Activated naive CD4-positive, alpha-beta T cell treated with anti-CD3 and anti-CD28 coated beads, Interleukin-2, amount 50 U/mL, for 24 hours (primary cell): ENCODE measurements at regions not wholly inside any gene's neighbourhood (a gene's known extent, or its start where the extent isn't known, plus 50 kb on each side); places are given as distances from the start of the nearest gene placed in this dataset.

Source experiments
- H3K27ac Mint-ChIP-seq: one replicate; pipeline ENCODE4 v1.8.0; 2021; ENCODE audit warnings: mild to moderate bottlenecking, mixed read lengths
- H3K27me3 Mint-ChIP-seq: one replicate; pipeline ENCODE4 v1.8.0; 2021; ENCODE audit warnings: mixed read lengths
- H3K36me3 Mint-ChIP-seq: one replicate; pipeline ENCODE4 v1.8.0; 2021; ENCODE audit warnings: mixed read lengths
- H3K4me1 Mint-ChIP-seq: one replicate; pipeline ENCODE4 v1.8.0; 2021; ENCODE audit warnings: mixed read lengths
- H3K4me3 Mint-ChIP-seq: one replicate; pipeline ENCODE4 v1.8.0; 2021; ENCODE audit warnings: mild to moderate bottlenecking, mixed read lengths
- H3K9me3 Mint-ChIP-seq: one replicate; pipeline ENCODE4 v1.8.0; 2021; ENCODE audit warnings: mixed read lengths

DNA sequence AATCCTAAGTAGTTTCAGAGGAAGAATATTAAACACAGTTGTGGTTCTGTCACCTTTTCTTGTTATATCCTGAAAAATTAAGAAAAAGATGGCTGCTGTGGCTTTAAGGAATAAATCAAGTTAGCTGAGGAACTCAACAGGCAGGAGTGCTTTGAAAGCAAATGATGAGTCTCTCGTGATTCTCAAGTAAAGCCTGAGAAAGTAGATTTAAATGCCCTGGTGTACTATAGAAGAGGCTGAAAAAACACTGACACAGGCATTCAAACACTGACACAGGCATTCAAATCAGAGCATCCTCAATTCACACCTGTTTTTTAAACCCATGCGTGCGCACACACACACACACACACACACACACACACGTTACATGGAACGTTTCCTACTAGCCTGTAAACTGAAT, 218.6 kb downstream of the OGFRL1 start:
- H3K27ac Mint-ChIP-seq, result no peak overlapping the region
- peaks cover 5% of the 10 kb centered on the region for H3K27me3 Mint-ChIP-seq
- H3K4me1 Mint-ChIP-seq, result no peaks in the 10 kb centered on the region
- H3K36me3 Mint-ChIP-seq, result no peaks in the 10 kb centered on the region
- H3K9me3 Mint-ChIP-seq, result no peaks in the 10 kb centered on the region
- no peak overlapping the region for H3K4me3 Mint-ChIP-seq

DNA sequence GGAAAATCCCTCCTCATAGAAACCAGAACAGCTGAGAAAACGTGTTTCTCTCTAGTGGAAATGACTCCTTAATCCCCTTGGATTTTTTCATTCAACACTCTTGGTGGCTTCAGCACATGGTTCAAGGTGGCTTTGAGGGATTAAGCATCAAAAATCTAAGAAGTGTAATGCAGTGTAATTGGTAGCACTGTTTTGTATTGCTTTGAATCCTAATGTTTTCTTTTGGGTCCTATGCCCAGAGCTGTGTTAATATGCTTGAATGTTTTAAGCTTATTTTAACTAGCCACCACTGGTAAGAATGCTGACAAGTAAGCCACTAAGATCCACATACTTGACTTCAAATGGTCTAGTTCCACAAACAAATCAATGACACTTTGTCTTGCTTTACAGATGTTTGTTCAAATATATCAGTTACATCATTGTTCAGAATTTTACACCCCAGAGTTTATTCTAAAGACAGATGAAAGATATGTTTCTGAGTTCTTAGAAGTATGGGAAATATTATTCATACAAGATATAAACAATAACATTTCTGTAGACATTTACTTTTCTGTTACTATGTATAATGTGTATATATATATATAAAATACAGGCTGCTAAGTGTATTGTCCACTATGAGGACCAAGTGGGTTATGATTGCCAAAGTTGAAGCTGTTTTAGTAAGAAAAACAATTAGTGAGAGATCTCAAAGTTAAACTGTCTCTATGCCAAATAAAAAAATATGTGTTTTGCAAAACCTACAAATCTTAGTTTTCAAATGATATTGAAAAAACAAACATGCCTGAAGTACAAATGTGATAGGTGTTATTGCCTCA, 220.8 kb downstream of the OGFRL1 start:
- no peak overlapping the region for H3K4me3 Mint-ChIP-seq
- H3K27me3 Mint-ChIP-seq, result peaks cover 7% of the 10 kb centered on the region
- no peaks in the 10 kb centered on the region for H3K9me3 Mint-ChIP-seq
- H3K36me3 Mint-ChIP-seq, result no peaks in the 10 kb centered on the region
- no peaks in the 10 kb centered on the region for H3K4me1 Mint-ChIP-seq
- no peak overlapping the region for H3K27ac Mint-ChIP-seq

DNA sequence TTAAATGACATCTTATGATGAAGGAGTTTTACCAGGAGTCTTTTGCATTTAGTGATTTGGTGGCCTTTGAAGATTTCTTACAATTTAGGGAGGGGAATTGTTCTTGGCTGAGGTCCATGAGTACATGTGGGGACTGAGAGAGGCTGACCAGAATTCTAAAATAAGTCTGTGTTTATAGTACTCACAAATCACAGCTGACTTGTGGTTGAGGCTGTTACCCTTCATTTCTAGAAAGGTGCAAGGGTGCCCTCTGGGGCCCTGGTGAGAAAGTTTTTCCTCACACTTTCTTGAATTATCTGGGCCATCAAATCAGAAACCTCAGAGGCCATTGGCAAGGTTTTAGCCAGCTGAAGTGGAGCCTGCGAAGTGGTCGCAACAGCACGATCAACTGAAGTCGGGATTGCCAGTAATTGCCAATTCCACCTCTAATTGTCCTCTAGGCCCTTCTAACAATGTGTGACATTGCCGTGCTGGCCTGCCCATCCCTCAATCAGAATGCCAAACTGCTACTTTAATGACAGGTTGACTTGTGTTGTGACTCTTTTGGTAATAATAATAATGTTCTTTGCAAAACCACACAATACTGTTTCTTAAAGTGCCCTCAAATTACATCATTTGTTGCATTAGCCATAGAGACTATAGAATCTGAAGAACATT, 221.6 kb downstream of the OGFRL1 start:
- Mint-ChIP-seq H3K4me1 (no peaks in the 10 kb centered on the region), H3K27ac (no peak overlapping the region), H3K4me3 (no peak overlapping the region), H3K36me3 (no peaks in the 10 kb centered on the region), H3K9me3 (no peaks in the 10 kb centered on the region), H3K27me3 (peaks cover 7% of the 10 kb centered on the region)

DNA sequence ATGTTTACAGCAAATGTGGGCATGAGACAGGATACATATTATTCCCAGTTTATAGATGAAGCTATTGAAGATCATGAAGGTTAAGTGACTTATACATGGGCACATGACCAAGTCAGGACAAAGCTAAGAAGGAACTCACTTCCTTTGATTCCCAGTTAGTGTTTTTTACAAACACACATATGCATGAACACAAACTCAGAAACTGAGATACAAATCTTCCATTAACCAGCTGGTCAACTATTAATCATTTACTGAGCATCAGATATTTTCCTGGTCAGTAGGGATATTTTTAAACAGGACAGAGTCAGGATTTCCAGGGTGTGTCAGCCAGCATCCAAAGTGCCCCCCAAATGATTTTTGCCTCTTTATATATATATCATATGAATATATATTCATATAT, 222.2 kb downstream of the OGFRL1 start:
- Mint-ChIP-seq H3K4me1 (no peaks in the 10 kb centered on the region), H3K9me3 (no peaks in the 10 kb centered on the region), H3K4me3 (no peak overlapping the region), H3K27ac (no peak overlapping the region), H3K36me3 (no peaks in the 10 kb centered on the region), H3K27me3 (peaks cover 7% of the 10 kb centered on the region)

DNA sequence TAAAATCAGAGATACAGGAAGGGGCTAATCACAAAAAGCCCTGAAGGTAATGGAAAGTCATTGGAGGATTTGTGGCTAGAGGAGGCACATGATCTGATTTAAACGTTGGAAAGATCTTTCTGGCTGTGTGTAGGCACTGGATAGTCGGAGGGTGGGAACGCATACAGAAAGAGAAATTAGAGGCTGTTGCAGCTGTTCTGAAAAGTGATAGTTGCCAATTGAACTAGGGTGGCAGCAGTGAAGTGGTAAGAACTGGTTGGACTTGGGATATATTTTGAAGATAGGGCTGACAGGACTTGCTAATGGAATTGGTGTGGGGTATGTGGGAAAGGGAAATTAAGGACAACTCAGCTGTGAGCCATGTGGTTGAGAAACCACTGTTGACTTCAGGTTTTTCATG, 223.6 kb downstream of the OGFRL1 start:
- Mint-ChIP-seq H3K27ac (no peak overlapping the region), H3K27me3 (peaks cover 7% of the 10 kb centered on the region), H3K36me3 (no peaks in the 10 kb centered on the region), H3K4me1 (no peaks in the 10 kb centered on the region), H3K9me3 (no peaks in the 10 kb centered on the region), H3K4me3 (no peak overlapping the region)

DNA sequence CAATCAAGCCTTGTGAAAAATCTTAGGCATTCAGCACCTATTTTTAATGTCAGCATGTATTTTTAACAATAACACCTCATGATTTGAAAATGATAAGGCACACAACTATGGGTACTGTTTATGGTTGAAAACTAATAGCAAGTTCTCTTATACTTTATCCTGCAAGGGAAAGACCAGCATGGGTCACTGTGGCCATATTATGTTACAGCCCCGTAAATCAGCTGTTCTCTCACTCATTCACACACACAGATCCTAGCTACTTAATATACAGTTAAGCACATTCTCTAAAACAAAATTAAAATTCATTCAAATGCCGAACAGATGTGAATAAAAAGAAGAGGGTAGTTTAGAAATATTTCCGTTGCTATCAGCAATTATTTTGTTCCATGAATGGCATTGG, 224.4 kb downstream of the OGFRL1 start:
- no peaks in the 10 kb centered on the region for H3K36me3 Mint-ChIP-seq
- H3K27ac Mint-ChIP-seq, result no peak overlapping the region
- H3K9me3 Mint-ChIP-seq, result no peaks in the 10 kb centered on the region
- no peaks in the 10 kb centered on the region for H3K4me1 Mint-ChIP-seq
- H3K27me3 Mint-ChIP-seq, result peaks cover 7% of the 10 kb centered on the region
- no peak overlapping the region for H3K4me3 Mint-ChIP-seq

DNA sequence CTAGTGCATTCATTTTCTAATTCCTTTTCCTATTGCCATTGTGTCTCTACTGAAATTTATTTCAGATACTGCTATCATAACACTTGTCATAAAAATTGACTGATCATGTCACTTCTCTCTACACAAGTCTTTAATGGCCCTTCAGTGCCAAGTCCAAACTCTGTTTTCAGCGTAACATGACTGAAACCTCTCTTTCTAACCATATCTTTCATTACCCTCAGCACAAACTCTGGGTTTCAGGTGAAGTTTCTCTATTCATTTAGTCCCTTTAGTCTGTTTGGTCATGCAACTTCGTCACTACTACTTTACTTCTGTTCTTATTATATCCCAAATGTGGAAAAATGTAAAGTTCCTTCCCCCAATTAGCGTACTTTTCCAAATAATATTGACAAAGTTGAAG, 234.9 kb downstream of the OGFRL1 start:
- Mint-ChIP-seq H3K27ac (no peak overlapping the region), H3K4me1 (no peaks in the 10 kb centered on the region), H3K36me3 (no peaks in the 10 kb centered on the region), H3K9me3 (no peaks in the 10 kb centered on the region), H3K27me3 (peaks cover 2% of the 10 kb centered on the region), H3K4me3 (no peak overlapping the region)

DNA sequence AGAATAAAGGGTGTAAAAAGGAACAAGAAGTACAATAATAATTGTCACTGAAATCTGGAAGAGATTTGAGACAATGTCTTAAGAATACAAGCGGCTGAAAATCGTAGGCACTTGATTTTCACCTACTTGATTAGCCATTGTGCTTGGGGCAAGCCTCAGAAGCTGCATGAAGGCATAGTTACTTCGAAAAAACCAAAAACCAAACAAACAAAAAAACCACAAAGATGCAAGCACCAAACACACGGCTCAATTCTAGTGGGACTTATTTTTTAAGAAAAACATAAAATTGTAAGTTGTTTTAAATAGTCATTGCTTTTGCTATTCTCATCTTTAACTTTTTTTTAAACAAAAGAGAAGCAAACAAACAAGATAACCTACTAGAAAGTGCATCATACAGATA, 235.6 kb downstream of the OGFRL1 start:
- Mint-ChIP-seq H3K27ac (no peak overlapping the region), H3K4me3 (no peak overlapping the region), H3K9me3 (no peaks in the 10 kb centered on the region), H3K4me1 (no peaks in the 10 kb centered on the region), H3K36me3 (no peaks in the 10 kb centered on the region), H3K27me3 (peaks cover 2% of the 10 kb centered on the region)

DNA sequence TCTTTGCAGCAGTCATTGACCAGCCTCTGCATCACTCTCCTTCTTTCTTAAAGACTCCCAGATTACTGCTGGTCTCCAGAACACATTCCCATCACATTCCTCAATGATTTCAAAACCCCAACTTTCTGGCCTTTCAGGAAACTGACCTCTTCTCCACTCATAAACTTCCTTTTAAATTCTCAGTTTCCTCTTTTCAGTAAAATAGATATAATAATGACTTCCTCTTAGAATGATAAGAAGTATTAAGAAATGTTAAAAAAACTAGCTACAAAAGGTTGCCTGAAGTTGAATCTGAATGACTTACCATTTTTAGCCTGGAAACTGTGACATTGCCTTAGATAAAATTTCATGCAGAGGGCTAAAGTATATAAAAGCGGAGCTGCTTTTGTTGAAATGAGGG, 239.3 kb downstream of the OGFRL1 start:
- Mint-ChIP-seq H3K4me1 (no peaks in the 10 kb centered on the region), H3K36me3 (no peaks in the 10 kb centered on the region), H3K27ac (no peak overlapping the region), H3K4me3 (no peak overlapping the region), H3K27me3 (peaks cover 2% of the 10 kb centered on the region), H3K9me3 (no peaks in the 10 kb centered on the region)

DNA sequence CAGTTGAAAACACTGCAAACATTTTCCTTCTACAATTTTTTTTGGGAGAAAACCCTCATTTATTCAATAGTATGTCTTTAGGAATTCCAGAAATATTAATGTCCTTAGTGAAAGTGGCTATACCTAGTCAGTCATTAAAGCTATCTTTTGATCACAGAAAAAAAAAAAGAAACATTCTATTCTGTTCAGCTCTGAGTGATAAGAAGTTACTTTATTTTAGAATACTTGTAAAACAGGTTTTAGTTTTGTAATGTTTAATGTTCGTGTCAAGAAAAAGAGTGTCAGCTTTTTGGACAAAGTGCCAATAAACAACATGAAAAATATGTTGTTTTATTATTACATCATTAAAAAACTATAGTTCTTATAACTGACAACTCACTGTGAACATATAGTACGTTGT, 240.4 kb downstream of the OGFRL1 start:
- no peaks in the 10 kb centered on the region for H3K4me1 Mint-ChIP-seq
- no peaks in the 10 kb centered on the region for H3K36me3 Mint-ChIP-seq
- peaks cover 2% of the 10 kb centered on the region for H3K27me3 Mint-ChIP-seq

DNA sequence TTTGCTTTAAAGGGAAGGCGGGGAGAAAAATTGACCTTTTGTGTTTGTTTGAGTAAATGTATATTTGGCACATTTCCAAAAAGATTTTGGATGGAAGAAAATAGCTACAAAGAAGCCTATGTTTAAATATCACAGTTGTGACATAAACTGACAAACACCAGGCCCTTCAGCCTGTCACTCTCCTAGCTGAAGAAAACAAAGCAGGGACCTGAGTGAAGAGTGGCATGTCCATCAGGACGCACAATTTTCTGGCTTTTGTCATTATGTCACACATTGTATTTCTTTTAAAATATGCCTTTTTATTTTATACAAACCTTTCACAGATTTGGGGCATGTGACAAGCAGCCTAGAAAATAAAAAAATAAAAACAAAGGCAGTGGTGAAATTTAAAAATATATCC, 241.2 kb downstream of the OGFRL1 start:
- H3K27me3 Mint-ChIP-seq, result peaks cover 2% of the 10 kb centered on the region
- no peak overlapping the region for H3K4me3 Mint-ChIP-seq
- no peak overlapping the region for H3K27ac Mint-ChIP-seq
- H3K9me3 Mint-ChIP-seq, result no peaks in the 10 kb centered on the region
- no peaks in the 10 kb centered on the region for H3K36me3 Mint-ChIP-seq
- H3K4me1 Mint-ChIP-seq, result no peaks in the 10 kb centered on the region

More for the DNA sequence above, 240.4 kb downstream of the OGFRL1 start:
- Mint-ChIP-seq H3K4me3 (no peak overlapping the region), H3K27ac (no peak overlapping the region), H3K9me3 (no peaks in the 10 kb centered on the region)

DNA sequence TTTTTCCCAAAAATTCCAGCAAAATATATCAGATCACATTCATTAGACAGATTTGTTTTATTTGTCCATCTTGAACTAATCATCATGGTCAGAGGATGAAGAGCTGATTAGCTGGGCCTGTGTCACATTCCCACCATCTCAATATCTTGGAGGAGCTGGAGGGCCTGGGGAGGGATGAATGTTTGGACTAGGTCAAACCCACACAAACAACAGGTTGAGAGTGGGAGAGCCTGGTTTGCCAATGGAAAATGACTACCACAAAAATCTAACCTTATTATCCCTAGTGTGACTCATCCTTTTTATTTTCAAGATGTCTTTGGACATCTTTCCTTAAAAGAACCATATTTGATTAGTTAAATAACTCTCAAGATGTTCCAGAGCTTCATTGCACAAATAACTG, 242.4 kb downstream of the OGFRL1 start:
- Mint-ChIP-seq H3K27ac (no peak overlapping the region), H3K27me3 (peaks cover 2% of the 10 kb centered on the region), H3K4me1 (no peaks in the 10 kb centered on the region), H3K9me3 (no peaks in the 10 kb centered on the region), H3K4me3 (no peak overlapping the region), H3K36me3 (no peaks in the 10 kb centered on the region)

DNA sequence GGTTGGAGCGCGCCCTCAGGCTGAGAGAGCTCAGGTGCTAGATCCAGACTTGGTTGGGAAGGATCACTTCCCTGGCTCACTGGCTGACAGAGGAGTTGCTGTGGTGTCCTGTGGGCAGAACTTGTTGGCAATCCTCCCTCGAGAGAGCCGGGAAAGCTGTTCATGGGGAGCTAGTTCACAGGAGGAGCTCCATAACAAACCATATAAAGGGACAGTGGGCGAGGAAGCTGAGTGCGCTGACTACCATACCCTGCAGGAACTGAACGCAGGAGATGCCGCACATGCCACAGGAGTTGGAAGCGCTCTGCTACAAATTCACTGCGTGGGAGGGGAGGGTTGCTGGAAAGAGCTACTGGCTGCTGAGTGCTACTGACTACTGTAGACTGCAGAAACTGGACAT, 243.2 kb downstream of the OGFRL1 start:
- Mint-ChIP-seq H3K4me1 (no peaks in the 10 kb centered on the region), H3K4me3 (no peak overlapping the region), H3K9me3 (no peaks in the 10 kb centered on the region), H3K27ac (no peak overlapping the region), H3K27me3 (peaks cover 2% of the 10 kb centered on the region), H3K36me3 (no peaks in the 10 kb centered on the region)

DNA sequence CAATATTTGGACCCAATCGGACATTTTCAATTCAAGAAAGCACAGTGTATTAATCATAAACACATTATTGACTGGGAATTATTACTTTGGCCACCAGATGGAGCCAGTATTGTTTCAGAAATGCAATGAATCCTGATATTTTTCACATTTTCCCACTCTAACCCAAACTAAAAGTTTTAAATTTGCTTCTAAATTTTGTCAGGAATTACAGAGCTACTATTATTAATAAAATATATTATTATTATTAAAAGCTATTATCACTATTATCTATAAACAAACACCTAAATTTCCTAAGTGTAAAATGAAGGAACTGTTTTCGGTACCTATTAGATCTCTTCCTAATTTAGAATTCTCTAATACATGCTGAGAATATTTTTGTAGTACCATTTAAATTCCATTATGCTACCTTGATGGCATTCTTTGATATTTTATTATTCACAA, 245.3 kb downstream of the OGFRL1 start:
- Mint-ChIP-seq H3K27me3 (no peaks in the 10 kb centered on the region), H3K27ac (no peak overlapping the region), H3K36me3 (no peaks in the 10 kb centered on the region), H3K4me3 (no peak overlapping the region), H3K4me1 (no peaks in the 10 kb centered on the region), H3K9me3 (no peaks in the 10 kb centered on the region)

DNA sequence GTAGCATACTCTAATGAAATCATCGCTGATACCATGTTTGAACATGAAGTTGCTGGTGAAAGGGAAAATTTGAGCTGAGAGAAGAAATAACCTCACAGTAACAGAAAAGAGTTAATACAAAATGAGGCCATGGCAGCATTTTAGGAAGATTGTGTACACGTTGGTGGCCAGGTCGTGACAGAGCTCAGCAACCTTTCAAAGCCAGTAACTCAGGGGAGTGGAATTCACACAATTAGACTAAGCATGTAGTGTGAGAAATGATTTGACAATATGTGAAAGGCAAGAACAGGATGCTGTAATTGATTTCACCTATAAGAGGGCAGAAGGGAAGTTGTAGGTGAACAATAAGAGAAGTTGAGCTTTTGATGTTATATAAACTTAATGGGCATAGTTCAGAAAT, 246.3 kb downstream of the OGFRL1 start:
- Mint-ChIP-seq H3K36me3 (no peaks in the 10 kb centered on the region), H3K9me3 (no peaks in the 10 kb centered on the region), H3K4me3 (no peak overlapping the region), H3K27ac (no peak overlapping the region), H3K4me1 (no peaks in the 10 kb centered on the region), H3K27me3 (no peaks in the 10 kb centered on the region)

DNA sequence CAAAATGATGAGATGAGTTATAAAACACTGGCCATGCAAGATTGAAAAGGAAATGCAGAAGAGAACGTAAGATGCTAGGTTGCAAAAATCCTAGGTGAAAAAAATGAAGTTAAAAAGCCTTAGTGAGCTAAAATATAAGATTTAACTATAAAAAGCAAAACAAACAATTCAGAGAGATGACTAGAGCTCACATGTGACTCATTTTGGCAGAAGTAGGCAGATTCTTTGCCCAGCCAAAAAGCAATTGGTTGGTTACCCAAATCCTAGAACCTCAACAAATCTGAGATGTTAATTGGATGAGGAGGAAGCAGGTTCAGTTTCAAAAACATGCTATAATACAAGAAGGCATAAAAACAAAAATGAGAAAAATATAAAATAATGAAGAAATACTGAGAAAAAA, 249.1 kb downstream of the OGFRL1 start:
- Mint-ChIP-seq H3K4me3 (no peak overlapping the region), H3K36me3 (no peaks in the 10 kb centered on the region), H3K27ac (no peak overlapping the region), H3K27me3 (no peaks in the 10 kb centered on the region), H3K4me1 (no peaks in the 10 kb centered on the region), H3K9me3 (no peaks in the 10 kb centered on the region)
